Nephron progenitor cell (in vitro differentiated cells): ENCODE measurements at regions not wholly inside any gene's neighbourhood (a gene's known extent, or its start where the extent isn't known, plus 50 kb on each side); places are given as distances from the start of the nearest gene placed in this dataset.

Experiments
- DNase-seq: peaks from one replicate; pipeline ENCODE4 v3.0.0; 2021
- H3K27ac Mint-ChIP-seq: 2 replicates; pipeline ENCODE4 v1.8.0; 2021; ENCODE audit warnings: mild to moderate bottlenecking, moderate library complexity, mixed read lengths
- H3K27me3 Mint-ChIP-seq: 2 replicates; pipeline ENCODE4 v1.8.0; 2021; ENCODE audit warnings: mild to moderate bottlenecking, low read depth, mixed read lengths; ENCODE audit not compliant: poor library complexity
- H3K36me3 Mint-ChIP-seq: 2 replicates; pipeline ENCODE4 v1.8.0; 2021; ENCODE audit warnings: low read depth, mixed read lengths
- H3K4me1 Mint-ChIP-seq: 2 replicates; pipeline ENCODE4 v1.8.0; 2021; ENCODE audit warnings: mixed read lengths
- H3K4me3 Mint-ChIP-seq: 2 replicates; pipeline ENCODE4 v1.8.0; 2021; ENCODE audit warnings: mild to moderate bottlenecking, moderate library complexity, mixed read lengths
- H3K9me3 Mint-ChIP-seq: 2 replicates; pipeline ENCODE4 v1.8.0; 2021; ENCODE audit warnings: mild to moderate bottlenecking, moderate library complexity, mixed read lengths
- TF ChIP-seq, protein P1 (sequence below): fragments of 200-600 bp; sonication (generic); IDR thresholded peaks from 2 replicates; pipeline ENCODE4 v1.5.0; 2021; ENCODE audit warnings: antibody characterized with exemption

DNA sequence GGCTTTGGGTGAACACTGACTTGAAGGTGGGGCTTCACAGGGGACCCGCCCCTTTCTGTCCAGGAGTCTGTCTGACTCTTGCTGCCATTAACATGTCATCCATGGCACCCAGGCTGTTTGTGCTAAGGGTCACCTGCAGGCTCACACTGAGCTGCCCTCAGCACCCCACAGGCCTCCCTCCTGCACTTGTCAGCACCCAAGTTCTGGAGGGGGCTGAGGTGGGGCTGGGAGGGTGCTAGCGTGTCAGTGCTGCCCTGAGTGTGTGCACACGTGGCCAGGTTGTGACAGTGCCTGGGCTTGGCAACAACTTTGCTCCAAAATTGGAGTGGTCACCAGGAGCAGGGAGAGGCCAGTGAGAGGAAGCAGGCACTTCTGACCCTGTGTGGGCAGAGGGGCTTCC is 963.2 kb downstream of the TRHDE start:
- no peak for DNase-seq
- peaks cover 16% of the 10 kb centered on the region for H3K9me3 Mint-ChIP-seq
- H3K27ac Mint-ChIP-seq = no peak overlapping the region
- no peaks in the 10 kb centered on the region for H3K4me1 Mint-ChIP-seq
- no peaks in the 10 kb centered on the region for H3K36me3 Mint-ChIP-seq
- no peaks in the 10 kb centered on the region for H3K27me3 Mint-ChIP-seq
- TF ChIP-seq, protein P1, sequence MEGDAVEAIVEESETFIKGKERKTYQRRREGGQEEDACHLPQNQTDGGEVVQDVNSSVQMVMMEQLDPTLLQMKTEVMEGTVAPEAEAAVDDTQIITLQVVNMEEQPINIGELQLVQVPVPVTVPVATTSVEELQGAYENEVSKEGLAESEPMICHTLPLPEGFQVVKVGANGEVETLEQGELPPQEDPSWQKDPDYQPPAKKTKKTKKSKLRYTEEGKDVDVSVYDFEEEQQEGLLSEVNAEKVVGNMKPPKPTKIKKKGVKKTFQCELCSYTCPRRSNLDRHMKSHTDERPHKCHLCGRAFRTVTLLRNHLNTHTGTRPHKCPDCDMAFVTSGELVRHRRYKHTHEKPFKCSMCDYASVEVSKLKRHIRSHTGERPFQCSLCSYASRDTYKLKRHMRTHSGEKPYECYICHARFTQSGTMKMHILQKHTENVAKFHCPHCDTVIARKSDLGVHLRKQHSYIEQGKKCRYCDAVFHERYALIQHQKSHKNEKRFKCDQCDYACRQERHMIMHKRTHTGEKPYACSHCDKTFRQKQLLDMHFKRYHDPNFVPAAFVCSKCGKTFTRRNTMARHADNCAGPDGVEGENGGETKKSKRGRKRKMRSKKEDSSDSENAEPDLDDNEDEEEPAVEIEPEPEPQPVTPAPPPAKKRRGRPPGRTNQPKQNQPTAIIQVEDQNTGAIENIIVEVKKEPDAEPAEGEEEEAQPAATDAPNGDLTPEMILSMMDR = no peak
- no peak overlapping the region for H3K4me3 Mint-ChIP-seq

DNA sequence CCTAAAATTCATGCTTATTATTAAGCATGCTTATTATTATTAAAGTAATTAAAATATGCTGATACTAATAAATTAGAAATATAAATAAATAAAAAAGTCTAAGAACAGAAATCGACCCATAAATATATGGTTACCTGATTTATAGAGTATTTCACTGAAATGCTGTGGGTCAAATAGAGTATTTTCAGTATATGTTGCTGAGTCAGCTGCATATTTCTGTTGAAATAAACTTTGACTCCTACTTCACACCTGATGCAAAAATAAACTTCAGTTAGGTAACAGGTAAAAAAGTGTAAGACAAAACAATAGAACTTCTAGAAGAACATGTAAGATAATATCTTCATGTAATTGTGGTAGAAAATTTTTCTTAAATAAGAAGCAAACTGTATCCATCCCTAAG is 967.9 kb downstream of the TRHDE start:
- Mint-ChIP-seq H3K36me3 (no peaks in the 10 kb centered on the region), H3K9me3 (no peaks in the 10 kb centered on the region), H3K27me3 (no peaks in the 10 kb centered on the region), H3K27ac (no peak overlapping the region), H3K4me1 (no peaks in the 10 kb centered on the region), H3K4me3 (no peak overlapping the region)
- TF ChIP-seq, protein P1 = no peak
- DNase-seq = no peak

DNA sequence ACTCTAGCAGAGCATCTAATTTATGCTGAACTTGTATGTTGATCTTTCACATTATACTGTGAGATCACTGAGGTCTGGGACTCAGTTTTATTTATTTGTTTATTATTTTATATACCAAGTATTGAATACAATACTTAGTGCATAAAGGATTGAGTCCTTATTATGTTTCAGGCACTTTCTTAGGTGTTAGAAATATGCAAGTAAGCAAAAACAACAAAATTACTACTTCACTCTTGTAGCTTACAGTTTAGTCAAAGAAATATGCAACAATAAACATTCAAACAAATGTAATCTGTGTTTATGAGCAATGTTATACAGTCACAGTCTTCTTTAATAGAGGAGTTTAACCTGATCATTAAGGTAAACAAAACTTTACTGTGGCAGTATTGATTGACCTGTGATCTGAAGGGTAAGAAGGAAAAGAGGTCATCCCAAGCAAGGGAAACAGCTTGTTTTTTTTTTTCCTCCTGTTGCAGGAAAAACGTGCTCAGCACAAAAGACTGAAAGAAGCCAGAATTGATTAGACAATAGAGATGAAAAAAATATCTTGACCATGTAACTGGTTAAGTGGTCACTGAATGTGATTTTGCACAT is 990.7 kb downstream of the TRHDE start:
- Mint-ChIP-seq H3K27me3 (no peaks in the 10 kb centered on the region), H3K27ac (peak overlapping the region; percentile 72), H3K36me3 (peaks cover 5% of the 10 kb centered on the region), H3K4me3 (no peak overlapping the region), H3K4me1 (peaks cover 13% of the 10 kb centered on the region), H3K9me3 (peaks cover 13% of the 10 kb centered on the region)
- TF ChIP-seq, protein P1 = no peak
- DNase-seq = no peak

DNA sequence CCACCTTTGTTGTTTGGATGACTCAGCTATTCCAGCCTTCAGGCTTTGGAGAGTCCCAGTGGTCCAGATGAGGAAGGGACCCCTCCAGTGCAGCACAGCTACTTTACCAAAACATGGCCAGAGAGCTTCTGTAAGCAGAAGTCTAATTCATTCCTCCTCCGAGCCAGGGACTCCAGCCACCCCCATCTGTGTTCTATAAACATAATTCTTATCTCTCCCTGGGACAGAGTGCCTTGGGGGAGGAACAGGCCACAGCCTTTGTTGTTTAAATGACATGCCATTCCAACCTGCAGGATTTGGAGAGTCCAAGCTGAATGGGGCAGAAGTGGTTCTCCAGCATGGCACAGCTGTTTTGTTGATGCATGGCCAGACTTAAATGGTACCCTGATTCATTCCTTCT is 994.0 kb downstream of the TRHDE start:
- Mint-ChIP-seq H3K4me1 (peaks cover 13% of the 10 kb centered on the region), H3K27me3 (no peaks in the 10 kb centered on the region), H3K27ac (no peak overlapping the region), H3K9me3 (peaks cover 31% of the 10 kb centered on the region), H3K4me3 (no peak overlapping the region), H3K36me3 (peaks cover 5% of the 10 kb centered on the region)
- TF ChIP-seq, protein P1 = no peak
- DNase-seq = no peak

DNA sequence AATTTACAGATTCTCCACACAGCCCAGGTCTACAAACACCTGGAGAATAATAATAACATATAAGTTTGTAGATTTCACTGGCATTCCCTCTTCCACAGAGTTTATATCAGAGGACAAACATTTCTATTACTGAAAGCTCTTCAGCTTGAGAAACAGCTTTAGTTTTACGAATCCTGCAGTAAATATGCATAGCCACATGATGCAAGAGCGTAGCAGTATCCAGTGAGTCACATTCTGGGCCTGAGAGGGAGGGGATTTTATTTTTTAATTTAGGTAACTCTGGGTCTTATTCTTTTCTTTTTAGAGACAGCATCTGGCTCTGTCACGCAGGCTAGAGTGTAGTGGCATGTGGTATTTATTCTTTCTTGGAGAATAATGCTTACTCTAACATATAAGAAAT is 1002.8 kb downstream of the TRHDE start:
- Mint-ChIP-seq H3K36me3 (no peaks in the 10 kb centered on the region), H3K27me3 (no peaks in the 10 kb centered on the region)

DNA sequence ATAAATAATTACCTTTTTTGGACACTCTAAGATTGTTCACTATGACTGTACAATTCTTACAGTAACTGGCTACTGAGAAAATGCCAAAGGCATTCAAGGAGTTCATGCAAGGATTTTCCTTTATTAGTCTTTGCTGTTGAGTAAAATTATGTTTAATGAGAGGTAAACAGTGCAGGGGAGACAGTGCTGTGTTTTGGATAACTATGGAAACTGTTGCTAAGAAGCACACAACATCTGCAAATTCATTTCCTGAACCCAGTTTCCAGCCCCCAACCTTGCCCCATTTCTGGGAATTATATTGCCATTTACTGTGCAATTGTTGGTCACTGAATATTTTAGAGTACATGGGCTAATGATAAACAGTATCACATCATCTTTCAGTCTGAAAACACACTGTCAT is 1005.8 kb downstream of the TRHDE start:
- DNase-seq = no peak
- H3K9me3 Mint-ChIP-seq = peaks cover 2% of the 10 kb centered on the region
- H3K4me1 Mint-ChIP-seq = no peaks in the 10 kb centered on the region
- no peak overlapping the region for H3K27ac Mint-ChIP-seq
- no peaks in the 10 kb centered on the region for H3K27me3 Mint-ChIP-seq
- no peak overlapping the region for H3K4me3 Mint-ChIP-seq
- no peaks in the 10 kb centered on the region for H3K36me3 Mint-ChIP-seq
- TF ChIP-seq, protein P1 = no peak

More for the DNA sequence above, 1002.8 kb downstream of the TRHDE start:
- no peak for DNase-seq
- Mint-ChIP-seq H3K27ac (no peak overlapping the region), H3K9me3 (peaks cover 16% of the 10 kb centered on the region), H3K4me3 (no peak overlapping the region), H3K4me1 (no peaks in the 10 kb centered on the region)
- TF ChIP-seq, protein P1 = no peak
